ENCODE measurements at regions not wholly inside any gene's neighbourhood (a gene's known extent, or its start where the extent isn't known, plus 50 kb on each side); places are given as distances from the start of the nearest gene placed in this dataset.

DNA sequence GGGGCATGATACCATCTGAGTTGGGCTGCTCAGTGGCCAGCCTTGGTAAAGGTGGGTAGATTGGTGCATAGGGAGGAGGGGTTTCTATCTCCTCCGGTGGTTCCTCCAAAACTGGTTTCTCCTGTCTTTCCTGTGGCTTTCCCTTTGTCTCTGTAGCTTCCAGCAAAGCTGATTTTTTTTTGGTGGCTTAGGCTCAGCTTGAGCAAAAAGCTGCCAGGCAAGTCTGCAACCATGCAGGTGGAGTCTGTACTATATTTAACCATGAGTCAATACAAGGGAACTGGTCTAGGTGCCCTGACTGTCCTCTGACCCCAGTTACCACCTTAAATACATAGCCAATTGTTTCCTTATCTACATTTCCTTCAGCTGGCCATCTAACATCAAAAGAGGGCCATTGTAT, 64.0 kb upstream of the ZNF681 start:
- no peak overlapping the region for H3K23ac ChIP-seq (ENCODE audit: low read depth, low read length, poor library complexity)
- H3K27ac ChIP-seq (replicated peaks; ENCODE audit: low read length) = no peak overlapping the region
- H3K18ac ChIP-seq (ENCODE audit: low read length) = no peak overlapping the region
- peaks cover 39 to 81% of the 10 kb centered on the region in 2 donors for H3K9me3 ChIP-seq (replicated peaks in 1 of 2; ENCODE audit: control insufficient read depth in 2 of 2, insufficient read depth in 1 of 2, low read depth in 1 of 2, low read length in 2 of 2)
- no peak overlapping the region for H2BK15ac ChIP-seq (ENCODE audit: low read length)
- H3K9ac ChIP-seq (ENCODE audit: low read depth, low read length, poor library complexity) = no peak overlapping the region
- H3K27me3 ChIP-seq (ENCODE audit: control insufficient read depth in 3 of 3, insufficient read depth in 3 of 3, low read depth in 1 of 3, low read length in 3 of 3) = no peaks in the 10 kb centered on the region
- no peak overlapping the region for H2BK12ac ChIP-seq (ENCODE audit: low read length)
- H3K4ac ChIP-seq (ENCODE audit: low read length) = no peak overlapping the region
- H3K79me1 ChIP-seq (ENCODE audit: low read depth, low read length) = peaks cover 2% of the 10 kb centered on the region
- no peak overlapping the region for H2AFZ ChIP-seq (ENCODE audit: low read length)
- H2BK120ac ChIP-seq (ENCODE audit: low read depth, low read length) = no peak overlapping the region
- H3K4me1 ChIP-seq (ENCODE audit: control insufficient read depth in 2 of 2, insufficient read depth in 1 of 2, low read depth in 1 of 2, low read length in 2 of 2) = no peaks in the 10 kb centered on the region
- H3K4me3 ChIP-seq (ENCODE audit: low read length in 2 of 2) = no peak overlapping the region
- no peak overlapping the region for H2BK5ac ChIP-seq (ENCODE audit: low read length)
- no peak overlapping the region for H3K14ac ChIP-seq (ENCODE audit: low read length)
- H4K8ac ChIP-seq (ENCODE audit: low read depth, low read length) = no peak overlapping the region
- no CpG with 5 or more reads among the region's 1 CpG for WGBS, 2 donors (ENCODE audit: extremely low coverage in 2 of 2, insufficient read length in 2 of 2, insufficient replicate concordance in 1 of 2)
- H3K36me3 ChIP-seq (replicated peaks in 1 of 2; ENCODE audit: control insufficient read depth in 2 of 2, insufficient read depth in 2 of 2, low read length in 2 of 2) = peaks cover 0 to 6% of the 10 kb centered on the region in 2 donors
- no peak overlapping the region for H3K4me2 ChIP-seq (ENCODE audit: insufficient read depth, low read length, poor library complexity, severe bottlenecking)
- DNase-seq (ENCODE audit: low spot score) = no peak
- H4K91ac ChIP-seq (ENCODE audit: low read depth, low read length, poor library complexity) = no peak overlapping the region
- no peak overlapping the region for H2AK5ac ChIP-seq (ENCODE audit: low read depth, low read length)

DNA sequence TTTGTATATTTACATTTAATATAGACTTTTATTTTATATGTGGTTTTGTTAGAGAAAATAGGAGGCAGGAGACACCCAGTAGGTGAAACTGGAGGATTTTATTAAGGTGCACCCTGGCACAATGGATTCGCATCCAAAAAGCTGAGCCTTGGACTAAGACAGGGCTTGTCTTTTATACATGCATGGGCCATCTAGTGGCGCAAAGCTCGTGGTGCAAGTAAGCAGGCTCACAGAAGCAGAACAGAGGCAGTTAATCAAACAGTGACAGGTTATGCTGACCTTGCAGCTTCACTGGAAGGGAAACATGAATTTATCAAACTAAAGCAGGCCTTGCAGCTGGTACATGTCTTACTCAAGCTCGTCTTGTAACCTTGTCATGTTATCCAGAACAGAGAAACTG, 58.8 kb upstream of the ZNF681 start:
- Histone ChIP-seq H3K36me3 (replicated peaks in 1 of 2; ENCODE audit: control insufficient read depth in 2 of 2, insufficient read depth in 2 of 2, low read length in 2 of 2) (peaks cover 4 to 38% of the 10 kb centered on the region in 2 donors), H3K27me3 (ENCODE audit: control insufficient read depth in 3 of 3, insufficient read depth in 3 of 3, low read depth in 1 of 3, low read length in 3 of 3) (no peaks in the 10 kb centered on the region), H2BK5ac (ENCODE audit: low read length) (no peak overlapping the region), H2AFZ (ENCODE audit: low read length) (no peak overlapping the region), H3K4me2 (ENCODE audit: insufficient read depth, low read length, poor library complexity, severe bottlenecking) (no peak overlapping the region), H2BK15ac (ENCODE audit: low read length) (no peak overlapping the region), H3K18ac (ENCODE audit: low read length) (no peak overlapping the region), H4K91ac (ENCODE audit: low read depth, low read length, poor library complexity) (no peak overlapping the region), H2BK120ac (ENCODE audit: low read depth, low read length) (no peak overlapping the region), H3K4ac (ENCODE audit: low read length) (no peak overlapping the region), H3K9me3 (replicated peaks in 1 of 2; ENCODE audit: control insufficient read depth in 2 of 2, insufficient read depth in 1 of 2, low read depth in 1 of 2, low read length in 2 of 2) (peaks cover 31 to 76% of the 10 kb centered on the region in 2 donors), H3K9ac (ENCODE audit: low read depth, low read length, poor library complexity) (no peak overlapping the region), H3K4me1 (ENCODE audit: control insufficient read depth in 2 of 2, insufficient read depth in 1 of 2, low read depth in 1 of 2, low read length in 2 of 2) (no peaks in the 10 kb centered on the region), H3K27ac (replicated peaks; ENCODE audit: low read length) (no peak overlapping the region), H3K14ac (ENCODE audit: low read length) (no peak overlapping the region), H4K8ac (ENCODE audit: low read depth, low read length) (no peak overlapping the region), H3K23ac (ENCODE audit: low read depth, low read length, poor library complexity) (no peak overlapping the region), H3K79me1 (ENCODE audit: low read depth, low read length) (peaks cover 2% of the 10 kb centered on the region), H3K4me3 (ENCODE audit: low read length in 2 of 2) (no peak overlapping the region), H2BK12ac (ENCODE audit: low read length) (no peak overlapping the region), H2AK5ac (ENCODE audit: low read depth, low read length) (no peak overlapping the region)
- no peak for DNase-seq (ENCODE audit: low spot score)
- WGBS, 2 donors (ENCODE audit: extremely low coverage in 2 of 2, insufficient read length in 2 of 2, insufficient replicate concordance in 1 of 2) = no CpG with 5 or more reads among the region's 4 CpGs

- Histone ChIP-seq H2BK12ac (ENCODE audit: low read length) (no peak overlapping the region), H3K79me1 (ENCODE audit: low read depth, low read length) (peaks cover 1% of the 10 kb centered on the region), H2BK5ac (ENCODE audit: low read length) (no peak overlapping the region), H3K27ac (replicated peaks; ENCODE audit: low read length) (no peak overlapping the region), H3K4ac (ENCODE audit: low read length) (no peak overlapping the region), H3K9ac (ENCODE audit: low read depth, low read length, poor library complexity) (no peak overlapping the region), H2AK5ac (ENCODE audit: low read depth, low read length) (no peak overlapping the region), H3K4me2 (ENCODE audit: insufficient read depth, low read length, poor library complexity, severe bottlenecking) (no peak overlapping the region), H3K23ac (ENCODE audit: low read depth, low read length, poor library complexity) (no peak overlapping the region), H2BK15ac (ENCODE audit: low read length) (no peak overlapping the region), H3K9me3 (replicated peaks in 1 of 2; ENCODE audit: control insufficient read depth in 2 of 2, insufficient read depth in 1 of 2, low read depth in 1 of 2, low read length in 2 of 2) (peaks cover 0 to 53% of the 10 kb centered on the region in 2 donors), H3K27me3 (ENCODE audit: control insufficient read depth in 3 of 3, insufficient read depth in 3 of 3, low read depth in 1 of 3, low read length in 3 of 3) (no peaks in the 10 kb centered on the region), H3K18ac (ENCODE audit: low read length) (no peak overlapping the region), H3K4me3 (ENCODE audit: low read length in 2 of 2) (no peak overlapping the region), H3K14ac (ENCODE audit: low read length) (no peak overlapping the region), H2AFZ (ENCODE audit: low read length) (no peak overlapping the region), H4K91ac (ENCODE audit: low read depth, low read length, poor library complexity) (no peak overlapping the region), H3K36me3 (replicated peaks in 1 of 2; ENCODE audit: control insufficient read depth in 2 of 2, insufficient read depth in 2 of 2, low read length in 2 of 2) (peaks cover 3 to 80% of the 10 kb centered on the region in 2 donors), H2BK120ac (ENCODE audit: low read depth, low read length) (no peak overlapping the region), H4K8ac (ENCODE audit: low read depth, low read length) (no peak overlapping the region), H3K4me1 (ENCODE audit: control insufficient read depth in 2 of 2, insufficient read depth in 1 of 2, low read depth in 1 of 2, low read length in 2 of 2) (no peaks in the 10 kb centered on the region)
- DNase-seq (ENCODE audit: low spot score) = no peak
- no CpG with 5 or more reads among the region's 3 CpGs for WGBS, 2 donors (ENCODE audit: extremely low coverage in 2 of 2, insufficient read length in 2 of 2, insufficient replicate concordance in 1 of 2)
These were observed 51.8 kb upstream of the ZNF681 start for GRCh38 chr19:23810496-23810895.
